ENCODE measurements at regions not wholly inside any gene's neighbourhood (a gene's known extent, or its start where the extent isn't known, plus 50 kb on each side); places are given as distances from the start of the nearest gene placed in this dataset.

DNA sequence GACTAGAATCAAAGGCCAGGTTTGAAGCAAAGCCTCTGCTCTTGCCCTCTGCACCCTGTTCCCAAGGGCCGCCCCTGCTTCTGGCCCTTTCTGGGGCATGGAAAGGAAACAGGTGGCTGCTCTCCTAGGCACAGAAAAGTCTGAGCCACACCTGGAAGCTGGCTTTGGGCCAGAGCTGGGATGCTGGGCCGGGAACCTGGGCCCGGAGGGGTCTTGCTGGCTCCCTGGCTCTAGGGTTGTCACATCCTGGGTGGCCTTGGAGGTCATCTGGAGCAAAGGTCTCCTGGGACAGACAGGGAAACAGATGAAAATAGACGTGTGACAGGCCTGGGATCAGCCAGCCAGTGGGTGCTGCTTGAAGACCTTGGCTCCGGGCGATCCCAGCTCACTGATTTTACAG, 74.1 kb upstream of the LHX1 start:
- no peak for TF ChIP-seq POLR2A (IDR thresholded peaks at IDR 0.05)
- no peak for TF ChIP-seq CTCF (IDR thresholded peaks at IDR 0.05)
- no peak for TF ChIP-seq EP300 (IDR thresholded peaks at IDR 0.05)
- 69 to 77% methylated on average over 6 of the region's 6 CpGs for WGBS, 2 donors
- no peaks in the 10 kb centered on the region for H3K9me3 ChIP-seq
- no peaks in the 10 kb centered on the region for H3K4me1 ChIP-seq
- H3K4me3 ChIP-seq = no peak overlapping the region
- H3K36me3 ChIP-seq = no peaks in the 10 kb centered on the region
- peaks cover 0 to 9% of the 10 kb centered on the region in 2 donors for H3K27me3 ChIP-seq
- no peak overlapping the region for H3K27ac ChIP-seq
- DNase-seq (ENCODE audit: low spot score in 2 of 2) = no peak

- Histone ChIP-seq H3K9me3 (no peaks in the 10 kb centered on the region), H3K4me3 (no peak overlapping the region), H3K27me3 (peaks cover 0 to 9% of the 10 kb centered on the region in 2 donors), H3K36me3 (no peaks in the 10 kb centered on the region), H3K27ac (no peak overlapping the region), H3K4me1 (no peaks in the 10 kb centered on the region)
- DNase-seq (ENCODE audit: low spot score in 2 of 2) = no peak
- 66 to 70% methylated on average over 18 to 21 of the region's 21 CpGs for WGBS, 2 donors
- TF ChIP-seq POLR2A (IDR thresholded peaks at IDR 0.05) (no peak), CTCF (IDR thresholded peaks at IDR 0.05) (no peak), EP300 (IDR thresholded peaks at IDR 0.05) (no peak)
Measured at GRCh38 chr17:36863676-36864612, 73.3 kb upstream of the LHX1 start.

- Histone ChIP-seq H3K4me1 (no peaks in the 10 kb centered on the region), H3K9me3 (no peaks in the 10 kb centered on the region), H3K27ac (no peak overlapping the region), H3K36me3 (no peaks in the 10 kb centered on the region), H3K4me3 (no peak overlapping the region), H3K27me3 (peaks cover 0 to 5% of the 10 kb centered on the region in 2 donors)
- TF ChIP-seq POLR2A (IDR thresholded peaks at IDR 0.05) (no peak), CTCF (IDR thresholded peaks at IDR 0.05) (no peak), EP300 (IDR thresholded peaks at IDR 0.05) (no peak)
- WGBS, 2 donors = 66 to 67% methylated on average over 11 of the region's 11 CpGs
- no peak for DNase-seq (ENCODE audit: low spot score in 2 of 2)
Measured at GRCh38 chr17:36864827-36865430, 72.3 kb upstream of the LHX1 start.

- WGBS, 2 donors = 44 to 54% methylated on average over 6 of the region's 6 CpGs
- TF ChIP-seq POLR2A (IDR thresholded peaks at IDR 0.05) = no peak
- TF ChIP-seq CTCF (IDR thresholded peaks at IDR 0.05) = no peak
- TF ChIP-seq EP300 (IDR thresholded peaks at IDR 0.05) = no peak
- DNase-seq (ENCODE audit: low spot score in 2 of 2) = no peak
- Histone ChIP-seq H3K4me1 (no peaks in the 10 kb centered on the region), H3K4me3 (no peak overlapping the region), H3K9me3 (peaks cover 0 to 5% (median 0%) of the 10 kb centered on the region in 4 donors), H3K27ac (no peak overlapping the region), H3K36me3 (no peaks in the 10 kb centered on the region), H3K27me3 (peaks cover 0 to 6% of the 10 kb centered on the region in 2 donors)
Measured at GRCh38 chr17:36867716-36868341, 69.4 kb upstream of the LHX1 start.

All from tibial nerve (tissue), 4 donors.